Caco-2 (cell line): ENCODE measurements at regions not wholly inside any gene's neighbourhood (a gene's known extent, or its start where the extent isn't known, plus 50 kb on each side); places are given as distances from the start of the nearest gene placed in this dataset.

Source experiments
- BruUV-seq: library from RNA; stranded (reverse); fragments of 400-500 nt; replicated peaks from 2 replicates; lab custom pipeline; 2021; lab: Mats Ljungman, UMichigan
- CTCF ChIA-PET: fragments of 300-600 bp; sonication (Branson Sonifier 250); formaldehyde crosslinking; loops from one replicate; lab custom pipeline; 2022; ENCODE audit warnings: antibody characterized with exemption; lab: Charles Lee
- POLR2A ChIA-PET: fragments of 300-600 bp; sonication (Branson Sonifier 250); formaldehyde crosslinking; loops from one replicate; lab custom pipeline; 2022; ENCODE audit warnings: antibody characterized with exemption; lab: Charles Lee
- DNase-seq, 2 experiments: peaks; one replicate each; pipeline versions ENCODE4 v3.0.0 to v3.0.0-alpha.2; 2020 to 2022
- H3K27me3 ChIP-seq: replicated peaks from 2 replicates; pipeline ENCODE4 v1.6.0; 2011; ENCODE audit warnings: low read length; ENCODE audit not compliant: control insufficient read depth, insufficient read depth
- H3K36me3 ChIP-seq: 2 replicates; pipeline ENCODE4 v1.5.1; 2011; ENCODE audit warnings: low read length; ENCODE audit not compliant: control insufficient read depth, insufficient read depth
- H3K4me1 ChIP-seq: fragments of 250-450 bp; sonication (Bioruptor Pico); 2 replicates; pipeline ENCODE4 v1.5.1; 2020; ENCODE audit warnings: mild to moderate bottlenecking
- H3K4me3 ChIP-seq: 2 replicates; pipeline ENCODE4 v1.5.1; 2011; ENCODE audit warnings: low read depth, mild to moderate bottlenecking, control low read depth, low read length
- H3K9me3 ChIP-seq: fragments of 250-450 bp; sonication (Bioruptor Pico); 2 replicates; pipeline ENCODE4 v1.5.1; 2020; ENCODE audit warnings: mild to moderate bottlenecking, moderate library complexity
- H3K27ac Mint-ChIP-seq: one replicate; pipeline ENCODE4 v1.8.0; 2022; ENCODE audit warnings: mixed read lengths; ENCODE audit not compliant: unreplicated experiment
- H3K27me3 Mint-ChIP-seq: one replicate; pipeline ENCODE4 v1.8.0; 2022; ENCODE audit warnings: mixed read lengths; ENCODE audit not compliant: insufficient read depth, unreplicated experiment
- H3K36me3 Mint-ChIP-seq: one replicate; pipeline ENCODE4 v1.8.0; 2022; ENCODE audit warnings: mild to moderate bottlenecking, mixed read lengths; ENCODE audit not compliant: insufficient read depth, unreplicated experiment
- H3K4me1 Mint-ChIP-seq: one replicate; pipeline ENCODE4 v1.8.0; 2022; ENCODE audit warnings: low read depth, mixed read lengths; ENCODE audit not compliant: unreplicated experiment
- H3K4me3 Mint-ChIP-seq: one replicate; pipeline ENCODE4 v1.8.0; 2022; ENCODE audit warnings: mild to moderate bottlenecking, moderate library complexity, mixed read lengths; ENCODE audit not compliant: unreplicated experiment
- H3K9me3 Mint-ChIP-seq: one replicate; pipeline ENCODE4 v1.8.0; 2022; ENCODE audit warnings: mixed read lengths; ENCODE audit not compliant: unreplicated experiment
- intact Hi-C: fragments of 100-400 bp; cut with micrococcal nuclease; formaldehyde crosslinking; loops from one replicate; pipeline ENCODE4 v1.10.0; 2022; ENCODE audit not compliant: unreplicated experiment
- TF ChIP-seq, protein P1 (sequence below), 2 experiments: fragments of 200-600 bp in 1 of 2; IDR thresholded peaks; 1 replicate in 1 of 2; 2 replicates in 1 of 2; pipeline versions ENCODE4 v1.5.1 to v1.8.0; 2011 to 2022; ENCODE audit warnings: antibody characterized with exemption in 1 of 2, control low read depth in 1 of 2, inconsistent platforms in 1 of 2, low read depth in 1 of 2, low read length in 1 of 2, mild to moderate bottlenecking in 1 of 2, moderate library complexity in 1 of 2; ENCODE audit not compliant: insufficient read depth in 1 of 2, severe bottlenecking in 1 of 2, unreplicated experiment in 1 of 2

DNA sequence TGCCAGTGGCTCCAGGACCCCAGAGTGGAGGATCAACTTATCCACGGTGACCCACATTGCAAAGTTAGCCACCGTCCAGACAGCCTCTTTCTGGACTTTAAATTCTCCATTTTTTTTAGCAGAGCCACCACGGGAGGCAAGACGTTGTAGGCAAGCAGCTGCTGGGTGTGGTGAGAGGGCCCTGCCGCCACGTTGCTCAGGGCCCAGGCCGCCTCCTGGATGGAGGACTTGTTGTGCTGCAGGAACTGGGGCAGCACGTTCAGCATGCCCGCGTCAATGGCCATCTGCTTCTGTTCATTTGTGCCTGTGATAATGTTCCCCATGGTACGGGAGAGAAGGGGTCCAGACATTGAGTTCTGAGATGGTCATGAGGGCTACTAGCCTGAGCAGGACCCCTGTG lies 114.3 kb upstream of the POC5 start:
- H3K27ac Mint-ChIP-seq: no peak overlapping the region
- intact Hi-C loops: no loop called here
- Histone ChIP-seq H3K9me3 (no peaks in the 10 kb centered on the region), H3K4me3 (no peak overlapping the region), H3K36me3 (no peaks in the 10 kb centered on the region), H3K4me1 (no peaks in the 10 kb centered on the region), H3K27me3 (no peaks in the 10 kb centered on the region; the same call in 1 of the 2 replicates)
- H3K36me3 Mint-ChIP-seq: no peaks in the 10 kb centered on the region
- BruUV-seq: no TSS peak
- TF ChIP-seq, protein P1, sequence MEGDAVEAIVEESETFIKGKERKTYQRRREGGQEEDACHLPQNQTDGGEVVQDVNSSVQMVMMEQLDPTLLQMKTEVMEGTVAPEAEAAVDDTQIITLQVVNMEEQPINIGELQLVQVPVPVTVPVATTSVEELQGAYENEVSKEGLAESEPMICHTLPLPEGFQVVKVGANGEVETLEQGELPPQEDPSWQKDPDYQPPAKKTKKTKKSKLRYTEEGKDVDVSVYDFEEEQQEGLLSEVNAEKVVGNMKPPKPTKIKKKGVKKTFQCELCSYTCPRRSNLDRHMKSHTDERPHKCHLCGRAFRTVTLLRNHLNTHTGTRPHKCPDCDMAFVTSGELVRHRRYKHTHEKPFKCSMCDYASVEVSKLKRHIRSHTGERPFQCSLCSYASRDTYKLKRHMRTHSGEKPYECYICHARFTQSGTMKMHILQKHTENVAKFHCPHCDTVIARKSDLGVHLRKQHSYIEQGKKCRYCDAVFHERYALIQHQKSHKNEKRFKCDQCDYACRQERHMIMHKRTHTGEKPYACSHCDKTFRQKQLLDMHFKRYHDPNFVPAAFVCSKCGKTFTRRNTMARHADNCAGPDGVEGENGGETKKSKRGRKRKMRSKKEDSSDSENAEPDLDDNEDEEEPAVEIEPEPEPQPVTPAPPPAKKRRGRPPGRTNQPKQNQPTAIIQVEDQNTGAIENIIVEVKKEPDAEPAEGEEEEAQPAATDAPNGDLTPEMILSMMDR (IDR thresholded peaks at IDR 0.05; ENCODE audit: insufficient read depth in 1 of 2, low read depth in 1 of 2, low read length in 1 of 2, severe bottlenecking in 1 of 2, unreplicated experiment in 1 of 2): no peak
- H3K27me3 Mint-ChIP-seq: peaks cover 19% of the 10 kb centered on the region
- ChIA-PET CTCF (interaction anchor here (0.6 kb wide), 1 partner anchor 21 kb away, joined by 3 read pairs; no protein-coding TSS in a partner anchor), POLR2A (no interaction called here)
- H3K4me3 Mint-ChIP-seq: no peak overlapping the region
- no peak for DNase-seq
- H3K4me1 Mint-ChIP-seq: no peaks in the 10 kb centered on the region
- no peaks in the 10 kb centered on the region for H3K9me3 Mint-ChIP-seq

DNA sequence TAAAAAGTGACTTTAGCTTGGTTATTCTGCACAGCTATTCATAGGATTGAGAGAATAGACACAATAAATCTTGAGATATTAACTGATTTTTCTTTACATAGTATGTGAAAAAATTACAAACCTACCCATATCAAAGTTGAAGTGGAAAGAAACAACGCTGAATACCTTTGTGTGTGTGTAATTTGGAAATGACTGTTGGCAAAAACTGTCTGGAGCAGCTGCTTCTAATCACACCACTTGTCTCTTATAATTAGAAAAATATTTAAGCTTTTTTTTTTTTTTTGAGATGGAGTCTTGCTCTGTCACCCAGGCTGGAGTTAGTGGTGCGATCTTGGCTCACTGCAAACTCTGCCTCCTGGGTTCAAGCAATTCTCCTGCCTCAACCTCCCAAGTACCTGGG lies 110.8 kb upstream of the POC5 start:
- no peak for DNase-seq
- no peak overlapping the region for H3K4me3 ChIP-seq
- BruUV-seq: no TSS peak
- H3K27me3 ChIP-seq: no peaks in the 10 kb centered on the region; the same call in 1 of the 2 replicates
- peaks cover 27% of the 10 kb centered on the region for H3K27me3 Mint-ChIP-seq
- POLR2A ChIA-PET: no interaction called here
- H3K36me3 ChIP-seq: no peaks in the 10 kb centered on the region
- no peak overlapping the region for H3K27ac Mint-ChIP-seq
- H3K9me3 Mint-ChIP-seq: no peaks in the 10 kb centered on the region
- CTCF ChIA-PET: no interaction called here
- no peaks in the 10 kb centered on the region for H3K4me1 ChIP-seq
- no peaks in the 10 kb centered on the region for H3K4me1 Mint-ChIP-seq
- no peaks in the 10 kb centered on the region for H3K9me3 ChIP-seq
- H3K36me3 Mint-ChIP-seq: no peaks in the 10 kb centered on the region
- no peak overlapping the region for H3K4me3 Mint-ChIP-seq
- TF ChIP-seq, protein P1 (IDR thresholded peaks at IDR 0.05; ENCODE audit: insufficient read depth in 1 of 2, low read depth in 1 of 2, low read length in 1 of 2, severe bottlenecking in 1 of 2, unreplicated experiment in 1 of 2): no peak
- intact Hi-C loops: no loop called here

DNA sequence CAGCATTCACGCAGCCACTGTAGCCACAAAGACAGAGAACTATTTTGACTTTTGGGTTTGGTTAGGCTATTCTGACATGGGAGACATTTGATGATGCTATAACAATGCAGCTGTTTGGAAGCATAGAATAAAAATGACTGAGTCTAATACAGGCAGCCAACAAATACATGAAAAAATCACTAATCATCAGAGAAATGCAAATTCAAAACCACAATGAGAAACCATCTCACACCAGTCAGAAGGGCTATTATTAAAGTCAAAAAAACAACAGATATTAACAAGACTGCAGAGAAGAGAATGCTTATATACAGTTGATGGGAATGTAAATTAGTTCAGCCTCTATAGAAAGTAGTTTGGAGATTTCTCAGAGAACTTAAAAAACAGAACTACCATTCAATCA lies 107.1 kb upstream of the POC5 start:
- CTCF ChIA-PET: no interaction called here
- H3K9me3 Mint-ChIP-seq: no peaks in the 10 kb centered on the region

More for the DNA sequence above, 107.1 kb upstream of the POC5 start:
- H3K27me3 Mint-ChIP-seq: peaks cover 24% of the 10 kb centered on the region
- BruUV-seq: no TSS peak
- H3K36me3 Mint-ChIP-seq: no peaks in the 10 kb centered on the region
- H3K4me1 Mint-ChIP-seq: no peaks in the 10 kb centered on the region
- intact Hi-C loops: no loop called here
- Histone ChIP-seq H3K27me3 (no peaks in the 10 kb centered on the region), H3K9me3 (no peaks in the 10 kb centered on the region), H3K4me1 (no peaks in the 10 kb centered on the region), H3K4me3 (no peak overlapping the region), H3K36me3 (no peaks in the 10 kb centered on the region)
- TF ChIP-seq, protein P1 (IDR thresholded peaks at IDR 0.05; ENCODE audit: insufficient read depth in 1 of 2, low read depth in 1 of 2, low read length in 1 of 2, severe bottlenecking in 1 of 2, unreplicated experiment in 1 of 2): no peak
- H3K4me3 Mint-ChIP-seq: no peak overlapping the region
- no peak for DNase-seq
- H3K27ac Mint-ChIP-seq: no peak overlapping the region
- POLR2A ChIA-PET: no interaction called here
